WTC11 (cell line): ENCODE measurements at regions not wholly inside any gene's neighbourhood (a gene's known extent, or its start where the extent isn't known, plus 50 kb on each side); places are given as distances from the start of the nearest gene placed in this dataset.

Experiments
- ATAC-seq: fragments of 200-7000 bp; cut with Tn5 transposase; 2 replicates; pipeline ENCODE4 v1.10.0; 2021; ENCODE audit warnings: mild to moderate bottlenecking, moderate library complexity
- CTCF ChIA-PET: fragments of 300-600 bp; sonication (Branson Sonifier 250); formaldehyde crosslinking; loops from one replicate; lab custom pipeline; 2021; ENCODE audit warnings: antibody characterized with exemption; lab: Charles Lee
- POLR2A ChIA-PET: fragments of 350-600 bp; sonication (Branson Sonifier 250); formaldehyde crosslinking; loops from one replicate; lab custom pipeline; 2021; ENCODE audit warnings: antibody characterized with exemption; lab: Charles Lee
- DNase-seq: peaks from one replicate; pipeline ENCODE4 v3.0.0; 2021; ENCODE audit warnings: low spot score
- H3K27ac Mint-ChIP-seq: 2 replicates; pipeline ENCODE4 v1.8.0; 2021; ENCODE audit warnings: mixed read lengths
- H3K27me3 Mint-ChIP-seq: 2 replicates; pipeline ENCODE4 v1.8.0; 2021; ENCODE audit warnings: low read depth, mild to moderate bottlenecking, moderate library complexity, mixed read lengths
- H3K36me3 Mint-ChIP-seq: 2 replicates; pipeline ENCODE4 v1.8.0; 2021; ENCODE audit warnings: mixed read lengths
- H3K4me1 Mint-ChIP-seq: 2 replicates; pipeline ENCODE4 v1.8.0; 2022; ENCODE audit warnings: mixed read lengths
- H3K4me3 Mint-ChIP-seq: 2 replicates; pipeline ENCODE4 v1.8.0; 2021; ENCODE audit warnings: mild to moderate bottlenecking, moderate library complexity, mixed read lengths
- H3K9me3 Mint-ChIP-seq: 2 replicates; pipeline ENCODE4 v1.8.0; 2021; ENCODE audit warnings: mixed read lengths
- CREB1 ChIP-seq: sonication (generic); formaldehyde crosslinking; IDR thresholded peaks from 2 replicates; pipeline ENCODE4 v1.8.0; 2023; ENCODE audit warnings: mild to moderate bottlenecking, missing genetic modification reagents
- E2F1 ChIP-seq: sonication (generic); formaldehyde crosslinking; IDR thresholded peaks from 2 replicates; pipeline ENCODE4 v1.8.0; 2022; ENCODE audit warnings: mild to moderate bottlenecking, missing genetic modification reagents
- FOXP4 ChIP-seq: sonication (generic); formaldehyde crosslinking; IDR thresholded peaks from 2 replicates; pipeline ENCODE4 v1.8.0; 2022; ENCODE audit warnings: mild to moderate bottlenecking, missing genetic modification reagents
- GABPB1 ChIP-seq: sonication (generic); formaldehyde crosslinking; IDR thresholded peaks from 2 replicates; pipeline ENCODE4 v1.8.1; 2023; ENCODE audit warnings: mild to moderate bottlenecking, missing genetic modification reagents
- KAT7 ChIP-seq: sonication (generic); formaldehyde crosslinking; IDR thresholded peaks from 2 replicates; pipeline ENCODE4 v1.8.1; 2023; ENCODE audit warnings: missing genetic modification reagents, mild to moderate bottlenecking, borderline replicate concordance
- MXD4 ChIP-seq: fragments of 250-450 bp; sonication (Bioruptor Pico); IDR thresholded peaks from 2 replicates; pipeline ENCODE4 v1.8.0; 2021; ENCODE audit warnings: mild to moderate bottlenecking, moderate library complexity, borderline replicate concordance
- NFYB ChIP-seq: sonication (generic); formaldehyde crosslinking; conservative IDR thresholded peaks from 2 replicates; pipeline ENCODE4 v1.8.0; 2022; ENCODE audit warnings: low read depth, missing genetic modification reagents
- NR1H2 ChIP-seq: sonication (generic); formaldehyde crosslinking; IDR thresholded peaks from 2 replicates; pipeline ENCODE4 v1.9.0; 2021; ENCODE audit warnings: mild to moderate bottlenecking, moderate library complexity, missing genetic modification reagents
- NR2C2 ChIP-seq: sonication (generic); formaldehyde crosslinking; IDR thresholded peaks from 2 replicates; pipeline ENCODE4 v1.8.0; 2022; ENCODE audit warnings: mild to moderate bottlenecking, missing genetic modification reagents
- STAT6 ChIP-seq: sonication (generic); formaldehyde crosslinking; conservative IDR thresholded peaks from 2 replicates; pipeline ENCODE4 v1.8.1; 2023; ENCODE audit warnings: mild to moderate bottlenecking, low read depth, missing genetic modification reagents, moderate library complexity
- TEAD4 ChIP-seq: sonication (generic); formaldehyde crosslinking; IDR thresholded peaks from 2 replicates; pipeline ENCODE4 v1.8.0; 2022; ENCODE audit warnings: mild to moderate bottlenecking, missing genetic modification reagents
- ZNF138 ChIP-seq: sonication (generic); formaldehyde crosslinking; conservative IDR thresholded peaks from 2 replicates; pipeline ENCODE4 v1.8.1; 2022; ENCODE audit warnings: mild to moderate bottlenecking, moderate library complexity, missing genetic modification reagents
- TF ChIP-seq, protein P1 (sequence below): sonication (generic); formaldehyde crosslinking; IDR thresholded peaks from 2 replicates; pipeline ENCODE4 v1.8.1; 2023; ENCODE audit warnings: mild to moderate bottlenecking, missing genetic modification reagents, borderline replicate concordance
- TF ChIP-seq, protein P2 (sequence below): fragments of 250-450 bp; sonication (Bioruptor Pico); IDR thresholded peaks from 2 replicates; pipeline ENCODE4 v2.1.2; 2022; ENCODE audit warnings: mild to moderate bottlenecking, moderate library complexity
- TF ChIP-seq, protein P3 (sequence below): fragments of 250-450 bp; sonication (Bioruptor Pico); conservative IDR thresholded peaks from 2 replicates; pipeline ENCODE4 v1.9.0; 2021; ENCODE audit warnings: mild to moderate bottlenecking
- TF ChIP-seq, protein P4 (sequence below): sonication (generic); formaldehyde crosslinking; IDR thresholded peaks from 2 replicates; pipeline ENCODE4 v1.8.0; 2023; ENCODE audit warnings: missing genetic modification reagents, mild to moderate bottlenecking, borderline replicate concordance

DNA sequence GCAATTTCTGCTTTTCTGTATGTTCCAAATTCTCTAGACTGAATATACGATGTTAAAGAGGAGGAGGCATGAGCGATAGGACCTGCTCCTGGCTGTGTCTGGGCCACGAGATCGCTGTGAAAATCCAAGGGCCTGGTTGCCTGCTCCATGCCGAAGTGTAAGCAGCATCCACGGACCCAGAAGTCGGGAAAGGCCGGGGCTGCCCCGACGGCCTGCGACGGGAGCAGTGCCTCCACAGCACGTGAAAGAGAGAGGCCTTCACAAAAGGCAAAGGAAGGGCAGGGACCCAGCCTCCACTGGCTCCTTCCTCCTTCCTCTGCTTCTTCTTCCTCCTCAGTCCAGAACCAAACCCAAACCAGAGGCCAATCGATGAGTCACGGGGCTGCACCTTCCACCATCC, 122.9 kb upstream of the MGMT start:
- ChIA-PET CTCF (no interaction called here), POLR2A (no interaction called here)
- Mint-ChIP-seq H3K9me3 (no peaks in the 10 kb centered on the region), H3K27me3 (no peaks in the 10 kb centered on the region), H3K4me1 (peaks cover 7% of the 10 kb centered on the region), H3K36me3 (no peaks in the 10 kb centered on the region), H3K27ac (no peak overlapping the region), H3K4me3 (no peak overlapping the region)
- ATAC-seq (no peak), DNase-seq (no peak)
- TF ChIP-seq NR2C2 (CRISPR knock-in tag) (no peak), MXD4 (no peak)

GRCh38 chr10:129344731-129345355, 122.2 kb upstream of the MGMT start:
- POLR2A ChIA-PET: no interaction called here
- DNase-seq: no peak
- ATAC-seq: no peak
- CTCF ChIA-PET: interaction anchor here (0.8 kb wide), 1 partner anchor 13 kb away, joined by 4 read pairs; no protein-coding TSS in a partner anchor
- H3K27me3 Mint-ChIP-seq: no peaks in the 10 kb centered on the region
- peaks cover 7% of the 10 kb centered on the region for H3K4me1 Mint-ChIP-seq
- H3K36me3 Mint-ChIP-seq: no peaks in the 10 kb centered on the region
- no peak overlapping the region for H3K4me3 Mint-ChIP-seq
- no peaks in the 10 kb centered on the region for H3K9me3 Mint-ChIP-seq
- no peak overlapping the region for H3K27ac Mint-ChIP-seq
- TF ChIP-seq, protein P1, sequence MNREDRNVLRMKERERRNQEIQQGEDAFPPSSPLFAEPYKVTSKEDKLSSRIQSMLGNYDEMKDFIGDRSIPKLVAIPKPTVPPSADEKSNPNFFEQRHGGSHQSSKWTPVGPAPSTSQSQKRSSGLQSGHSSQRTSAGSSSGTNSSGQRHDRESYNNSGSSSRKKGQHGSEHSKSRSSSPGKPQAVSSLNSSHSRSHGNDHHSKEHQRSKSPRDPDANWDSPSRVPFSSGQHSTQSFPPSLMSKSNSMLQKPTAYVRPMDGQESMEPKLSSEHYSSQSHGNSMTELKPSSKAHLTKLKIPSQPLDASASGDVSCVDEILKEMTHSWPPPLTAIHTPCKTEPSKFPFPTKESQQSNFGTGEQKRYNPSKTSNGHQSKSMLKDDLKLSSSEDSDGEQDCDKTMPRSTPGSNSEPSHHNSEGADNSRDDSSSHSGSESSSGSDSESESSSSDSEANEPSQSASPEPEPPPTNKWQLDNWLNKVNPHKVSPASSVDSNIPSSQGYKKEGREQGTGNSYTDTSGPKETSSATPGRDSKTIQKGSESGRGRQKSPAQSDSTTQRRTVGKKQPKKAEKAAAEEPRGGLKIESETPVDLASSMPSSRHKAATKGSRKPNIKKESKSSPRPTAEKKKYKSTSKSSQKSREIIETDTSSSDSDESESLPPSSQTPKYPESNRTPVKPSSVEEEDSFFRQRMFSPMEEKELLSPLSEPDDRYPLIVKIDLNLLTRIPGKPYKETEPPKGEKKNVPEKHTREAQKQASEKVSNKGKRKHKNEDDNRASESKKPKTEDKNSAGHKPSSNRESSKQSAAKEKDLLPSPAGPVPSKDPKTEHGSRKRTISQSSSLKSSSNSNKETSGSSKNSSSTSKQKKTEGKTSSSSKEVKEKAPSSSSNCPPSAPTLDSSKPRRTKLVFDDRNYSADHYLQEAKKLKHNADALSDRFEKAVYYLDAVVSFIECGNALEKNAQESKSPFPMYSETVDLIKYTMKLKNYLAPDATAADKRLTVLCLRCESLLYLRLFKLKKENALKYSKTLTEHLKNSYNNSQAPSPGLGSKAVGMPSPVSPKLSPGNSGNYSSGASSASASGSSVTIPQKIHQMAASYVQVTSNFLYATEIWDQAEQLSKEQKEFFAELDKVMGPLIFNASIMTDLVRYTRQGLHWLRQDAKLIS (CRISPR knock-in tag): no peak
- TF ChIP-seq KAT7 (CRISPR knock-in tag): no peak
- TF ChIP-seq E2F1: no peak
- no peak for TF ChIP-seq STAT6 (CRISPR knock-in tag)
- TF ChIP-seq, protein P2, sequence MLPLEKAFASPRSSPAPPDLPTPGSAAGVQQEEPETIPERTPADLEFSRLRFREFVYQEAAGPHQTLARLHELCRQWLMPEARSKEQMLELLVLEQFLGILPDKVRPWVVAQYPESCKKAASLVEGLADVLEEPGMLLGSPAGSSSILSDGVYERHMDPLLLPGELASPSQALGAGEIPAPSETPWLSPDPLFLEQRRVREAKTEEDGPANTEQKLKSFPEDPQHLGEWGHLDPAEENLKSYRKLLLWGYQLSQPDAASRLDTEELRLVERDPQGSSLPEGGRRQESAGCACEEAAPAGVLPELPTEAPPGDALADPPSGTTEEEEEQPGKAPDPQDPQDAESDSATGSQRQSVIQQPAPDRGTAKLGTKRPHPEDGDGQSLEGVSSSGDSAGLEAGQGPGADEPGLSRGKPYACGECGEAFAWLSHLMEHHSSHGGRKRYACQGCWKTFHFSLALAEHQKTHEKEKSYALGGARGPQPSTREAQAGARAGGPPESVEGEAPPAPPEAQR (CRISPR knock-in tag): no peak
- TF ChIP-seq, protein P3, sequence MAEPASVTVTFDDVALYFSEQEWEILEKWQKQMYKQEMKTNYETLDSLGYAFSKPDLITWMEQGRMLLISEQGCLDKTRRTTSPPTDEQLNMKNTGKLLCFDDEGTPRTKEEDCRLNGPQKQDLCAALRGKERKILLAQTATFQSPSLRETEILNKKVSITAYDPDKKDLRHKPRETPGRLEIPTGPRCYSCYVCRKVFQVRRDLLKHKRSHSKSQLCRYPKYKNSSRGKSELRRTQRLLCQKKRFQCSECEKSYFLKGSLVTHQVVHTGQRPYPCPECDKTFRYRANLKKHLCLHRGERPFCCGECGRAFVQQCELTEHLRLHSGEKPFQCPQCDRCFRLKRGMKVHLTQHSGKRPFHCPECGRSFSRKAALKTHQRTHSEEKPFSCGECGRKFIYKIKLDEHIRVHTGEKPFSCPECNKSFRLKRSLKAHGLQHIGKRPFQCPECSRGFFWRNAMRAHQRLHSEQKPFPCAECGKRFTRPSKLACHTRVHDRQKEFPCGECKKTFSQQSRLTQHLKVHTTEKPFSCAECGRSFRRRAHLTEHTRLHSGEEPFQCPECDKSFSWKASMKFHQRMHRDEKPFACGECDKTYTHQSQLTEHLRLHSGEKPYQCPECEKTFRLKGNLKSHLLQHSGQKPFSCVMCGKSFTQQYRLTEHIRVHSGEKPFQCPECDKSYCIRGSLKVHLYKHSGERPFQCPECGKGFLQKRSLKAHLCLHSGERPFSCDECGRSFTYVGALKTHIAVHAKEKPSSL: no peak
- TF ChIP-seq NFYB (CRISPR knock-in tag): no peak
- no peak for TF ChIP-seq NR1H2
- TF ChIP-seq ZNF138 (CRISPR knock-in tag): no peak
- no peak for TF ChIP-seq GABPB1
- no peak for TF ChIP-seq FOXP4 (CRISPR knock-in tag)
- no peak for TF ChIP-seq CREB1
- TF ChIP-seq TEAD4 (CRISPR knock-in tag): no peak
- TF ChIP-seq, protein P4, sequence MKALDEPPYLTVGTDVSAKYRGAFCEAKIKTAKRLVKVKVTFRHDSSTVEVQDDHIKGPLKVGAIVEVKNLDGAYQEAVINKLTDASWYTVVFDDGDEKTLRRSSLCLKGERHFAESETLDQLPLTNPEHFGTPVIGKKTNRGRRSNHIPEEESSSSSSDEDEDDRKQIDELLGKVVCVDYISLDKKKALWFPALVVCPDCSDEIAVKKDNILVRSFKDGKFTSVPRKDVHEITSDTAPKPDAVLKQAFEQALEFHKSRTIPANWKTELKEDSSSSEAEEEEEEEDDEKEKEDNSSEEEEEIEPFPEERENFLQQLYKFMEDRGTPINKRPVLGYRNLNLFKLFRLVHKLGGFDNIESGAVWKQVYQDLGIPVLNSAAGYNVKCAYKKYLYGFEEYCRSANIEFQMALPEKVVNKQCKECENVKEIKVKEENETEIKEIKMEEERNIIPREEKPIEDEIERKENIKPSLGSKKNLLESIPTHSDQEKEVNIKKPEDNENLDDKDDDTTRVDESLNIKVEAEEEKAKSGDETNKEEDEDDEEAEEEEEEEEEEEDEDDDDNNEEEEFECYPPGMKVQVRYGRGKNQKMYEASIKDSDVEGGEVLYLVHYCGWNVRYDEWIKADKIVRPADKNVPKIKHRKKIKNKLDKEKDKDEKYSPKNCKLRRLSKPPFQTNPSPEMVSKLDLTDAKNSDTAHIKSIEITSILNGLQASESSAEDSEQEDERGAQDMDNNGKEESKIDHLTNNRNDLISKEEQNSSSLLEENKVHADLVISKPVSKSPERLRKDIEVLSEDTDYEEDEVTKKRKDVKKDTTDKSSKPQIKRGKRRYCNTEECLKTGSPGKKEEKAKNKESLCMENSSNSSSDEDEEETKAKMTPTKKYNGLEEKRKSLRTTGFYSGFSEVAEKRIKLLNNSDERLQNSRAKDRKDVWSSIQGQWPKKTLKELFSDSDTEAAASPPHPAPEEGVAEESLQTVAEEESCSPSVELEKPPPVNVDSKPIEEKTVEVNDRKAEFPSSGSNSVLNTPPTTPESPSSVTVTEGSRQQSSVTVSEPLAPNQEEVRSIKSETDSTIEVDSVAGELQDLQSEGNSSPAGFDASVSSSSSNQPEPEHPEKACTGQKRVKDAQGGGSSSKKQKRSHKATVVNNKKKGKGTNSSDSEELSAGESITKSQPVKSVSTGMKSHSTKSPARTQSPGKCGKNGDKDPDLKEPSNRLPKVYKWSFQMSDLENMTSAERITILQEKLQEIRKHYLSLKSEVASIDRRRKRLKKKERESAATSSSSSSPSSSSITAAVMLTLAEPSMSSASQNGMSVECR (CRISPR knock-in tag): no peak
